GM12878 (cell line): ENCODE measurements at regions not wholly inside any gene's neighbourhood (a gene's known extent, or its start where the extent isn't known, plus 50 kb on each side); places are given as distances from the start of the nearest gene placed in this dataset.

Experiments used
- ATAC-seq: fragments of 200-7000 bp; cut with Tn5 transposase; 3 replicates; pipeline ENCODE4 v1.9.1; 2020; ENCODE audit warnings: mild to moderate bottlenecking, moderate library complexity
- BruUV-seq: library from RNA; stranded (reverse); fragments of 400-500 nt; replicated peaks from 2 replicates; lab custom pipeline; 2021; lab: Mats Ljungman, UMichigan
- CTCF ChIA-PET: fragments of 300-600 bp; sonication (Branson Sonifier 250); formaldehyde crosslinking; extraction: SDS; loops from one replicate; lab custom pipeline; 2021; ENCODE audit warnings: inconsistent platforms; lab: Yijun Ruan, JAX
- POLR2A ChIA-PET: fragments of 350-600 bp; formaldehyde crosslinking; extraction: SDS; loops from one replicate; lab custom pipeline; 2021; ENCODE audit warnings: inconsistent platforms; lab: Charles Lee
- RAD21 ChIA-PET: fragments of 300-600 bp; sonication (Branson Sonifier 250); formaldehyde crosslinking; loops from one replicate; lab custom pipeline; 2023; ENCODE audit warnings: antibody characterized with exemption; ENCODE audit not compliant: unreplicated experiment; lab: Charles Lee
- SMC1A ChIA-PET: fragments of 300-600 bp; sonication (Branson Sonifier 250); formaldehyde crosslinking; loops from one replicate; lab custom pipeline; 2023; ENCODE audit not compliant: unreplicated experiment, uncharacterized antibody; lab: Charles Lee
- DNase-seq: peaks from one replicate; pipeline ENCODE4 v3.0.0-alpha.2; 2011; ENCODE audit warnings: low read depth, low spot score
- FAIRE-seq: peaks from 3 replicates; lab custom pipeline; 2011; peaks lifted over from hg19 to GRCh38; lab: Jason Lieb, UNC
- H2AFZ ChIP-seq: 2 replicates; pipeline ENCODE4 v1.6.0; 2011; ENCODE audit warnings: low read depth, low read length, control low read depth; ENCODE audit not compliant: control insufficient read depth
- H3K27ac ChIP-seq: 2 replicates; pipeline ENCODE4 v1.5.1; 2011; ENCODE audit warnings: control low read depth; ENCODE audit not compliant: control insufficient read depth, insufficient read depth
- H3K27me3 ChIP-seq, 2 experiments: replicated peaks in 1 of 2; 2 replicates each; pipeline versions ENCODE4 v1.6.0 to v1.6.1; 2011; ENCODE audit warnings: low read length in 1 of 2; ENCODE audit not compliant: control insufficient read depth in 2 of 2, insufficient read depth in 2 of 2
- H3K36me3 ChIP-seq, 2 experiments: 2 replicates each; pipeline ENCODE4 v1.5.1; 2011; ENCODE audit warnings: low read length in 1 of 2; ENCODE audit not compliant: control insufficient read depth in 2 of 2, insufficient read depth in 2 of 2
- H3K4me1 ChIP-seq: 2 replicates; pipeline ENCODE4 v1.6.1; 2011; ENCODE audit warnings: mild to moderate bottlenecking, low read length, moderate library complexity, mixed read lengths; ENCODE audit not compliant: control insufficient read depth, insufficient read depth
- H3K4me2 ChIP-seq: 2 replicates; pipeline ENCODE4 v1.6.0; 2011; ENCODE audit warnings: control low read depth; ENCODE audit not compliant: control insufficient read depth, insufficient read depth
- H3K4me3 ChIP-seq: fragments of 200-600 bp; sonication (generic); 2 replicates; pipeline ENCODE4 v1.5.1; 2016
- H3K79me2 ChIP-seq: 2 replicates; pipeline ENCODE4 v1.6.0; 2011; ENCODE audit warnings: low read length; ENCODE audit not compliant: control insufficient read depth, insufficient read depth
- H3K9ac ChIP-seq: 2 replicates; pipeline ENCODE4 v1.8.0; 2011; ENCODE audit warnings: low read length, control low read depth, mixed read lengths; ENCODE audit not compliant: control insufficient read depth, insufficient read depth
- H3K9me3 ChIP-seq: replicated peaks from 3 replicates; pipeline ENCODE4 v1.5.1; 2011; ENCODE audit warnings: mild to moderate bottlenecking, low read length; ENCODE audit not compliant: control insufficient read depth, insufficient read depth
- H4K20me1 ChIP-seq: 2 replicates; pipeline ENCODE4 v1.6.0; 2011; ENCODE audit not compliant: control insufficient read depth, insufficient read depth
- CBFB ChIP-seq: IDR thresholded peaks from 2 replicates; pipeline ENCODE4 v1.6.1; 2016; ENCODE audit warnings: antibody characterized with exemption, low read depth
- CBX5 ChIP-seq: sonication (generic); IDR thresholded peaks from 2 replicates; pipeline ENCODE4 v1.6.1; 2016; ENCODE audit warnings: low read depth, moderate library complexity, mild to moderate bottlenecking, inconsistent platforms
- FOXK2 ChIP-seq: fragments of 450-650 bp; IDR thresholded peaks from 2 replicates; pipeline ENCODE4 v1.6.1; 2017; ENCODE audit warnings: mild to moderate bottlenecking, moderate library complexity
- HCFC1 ChIP-seq: fragments of 150-350 bp; IDR thresholded peaks from 2 replicates; pipeline ENCODE4 v1.6.1; 2014; ENCODE audit warnings: low read length
- HDAC2 ChIP-seq: fragments of 200-600 bp; sonication (generic); IDR thresholded peaks from 2 replicates; pipeline ENCODE4 v1.6.1; 2017
- MTA3 ChIP-seq: IDR thresholded peaks from 2 replicates; pipeline ENCODE4 v1.6.1; 2012; ENCODE audit warnings: low read length, inconsistent platforms, borderline replicate concordance
- NR2F1 ChIP-seq: fragments of 450-650 bp; conservative IDR thresholded peaks from 2 replicates; pipeline ENCODE4 v1.6.1; 2017; ENCODE audit warnings: mild to moderate bottlenecking
- RCOR1 ChIP-seq: conservative IDR thresholded peaks from 2 replicates; pipeline ENCODE4 v1.6.1; 2012; ENCODE audit warnings: low read depth, low read length, improper control_type of control experiment
- RELA ChIP-seq: fragments of 450-650 bp; IDR thresholded peaks from 2 replicates; pipeline ENCODE4 v1.8.0; 2014; ENCODE audit warnings: borderline replicate concordance; ENCODE audit not compliant: partially characterized antibody
- SIN3A ChIP-seq: IDR thresholded peaks from 2 replicates; pipeline ENCODE4 v1.6.1; 2012; ENCODE audit warnings: low read depth, low read length, improper control_type of control experiment
- SP1 ChIP-seq: IDR thresholded peaks from one replicate; pipeline ENCODE4 v1.6.1; 2011; ENCODE audit warnings: low read depth, low read length
- SUZ12 ChIP-seq: fragments of 200-600 bp; sonication (generic); IDR thresholded peaks from one replicate; pipeline ENCODE4 v1.6.1; 2018; ENCODE audit warnings: antibody characterized with exemption, mild to moderate bottlenecking; ENCODE audit not compliant: unreplicated experiment
- WGBS: methylation state at CpG from one replicate; pipeline ENCODE4 v1.1.6; 2016; ENCODE audit warnings: low lambda C conversion rate; ENCODE audit not compliant: insufficient replicate concordance, insufficient coverage; ENCODE audit errors: missing lambda C conversion rate; 5-methylcytosine and 5-hydroxymethylcytosine counted together
- in situ Hi-C: fragments of 300-500 bp; cut with MboI; formaldehyde crosslinking; loops from 9 replicates; pipeline ENCODE4 v1.14.3; 2018; ENCODE audit warnings: mixed read lengths
- intact Hi-C: fragments of 100-400 bp; cut with micrococcal nuclease; formaldehyde crosslinking; loops from one replicate; pipeline ENCODE4 v1.14.2; 2022; ENCODE audit not compliant: unreplicated experiment
- TF ChIP-seq, protein P1 (sequence below): fragments of 450-650 bp; IDR thresholded peaks from 2 replicates; pipeline ENCODE4 v1.6.1; 2017; ENCODE audit warnings: mild to moderate bottlenecking
- TF ChIP-seq, protein P2 (sequence below): IDR thresholded peaks from 2 replicates; pipeline ENCODE4 v1.6.1; 2011; ENCODE audit warnings: borderline replicate concordance, low read depth, mild to moderate bottlenecking, moderate library complexity, mixed read lengths, low read length; ENCODE audit not compliant: insufficient read depth; ENCODE audit errors: extremely low read length
- TF ChIP-seq, protein P3 (sequence below): fragments of 450-650 bp; IDR thresholded peaks from 2 replicates; pipeline ENCODE4 v1.6.1; 2016; ENCODE audit warnings: mild to moderate bottlenecking
- TF ChIP-seq, protein P4 (sequence below): fragments of 450-650 bp; IDR thresholded peaks from 2 replicates; pipeline ENCODE4 v1.6.1; 2017; ENCODE audit warnings: mild to moderate bottlenecking, low read depth, inconsistent platforms; ENCODE audit not compliant: poor library complexity, severe bottlenecking
- TF ChIP-seq, protein P5 (sequence below): fragments of 450-650 bp; IDR thresholded peaks from 2 replicates; pipeline ENCODE4 v1.6.1; 2017; ENCODE audit warnings: low read depth, mild to moderate bottlenecking, moderate library complexity

DNA sequence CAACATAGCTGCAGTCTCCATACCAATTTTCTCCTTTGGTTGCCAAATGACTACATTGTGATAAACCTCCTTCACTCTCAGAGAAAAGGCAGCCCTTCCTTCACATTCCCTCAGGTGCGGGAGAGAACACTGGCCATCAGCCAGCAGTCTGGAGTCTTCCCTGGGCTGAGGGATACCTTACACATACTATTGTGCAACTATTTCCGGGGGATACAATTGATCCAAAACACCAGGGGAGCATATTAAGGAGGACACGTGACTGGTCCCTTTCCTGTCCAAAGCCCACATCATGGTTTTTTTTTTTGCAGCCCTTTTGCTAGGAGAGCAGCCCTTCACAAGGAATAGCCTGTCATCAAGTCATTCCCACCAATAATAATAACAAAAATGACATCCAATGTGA lies 172.1 kb upstream of the ZRANB2 start:
- intact Hi-C loops = no loop called here
- FAIRE-seq = no peak
- TF ChIP-seq CBFB = no peak
- no peak for TF ChIP-seq MTA3
- TF ChIP-seq NR2F1 = no peak
- no peak for TF ChIP-seq FOXK2
- TF ChIP-seq, protein P1, sequence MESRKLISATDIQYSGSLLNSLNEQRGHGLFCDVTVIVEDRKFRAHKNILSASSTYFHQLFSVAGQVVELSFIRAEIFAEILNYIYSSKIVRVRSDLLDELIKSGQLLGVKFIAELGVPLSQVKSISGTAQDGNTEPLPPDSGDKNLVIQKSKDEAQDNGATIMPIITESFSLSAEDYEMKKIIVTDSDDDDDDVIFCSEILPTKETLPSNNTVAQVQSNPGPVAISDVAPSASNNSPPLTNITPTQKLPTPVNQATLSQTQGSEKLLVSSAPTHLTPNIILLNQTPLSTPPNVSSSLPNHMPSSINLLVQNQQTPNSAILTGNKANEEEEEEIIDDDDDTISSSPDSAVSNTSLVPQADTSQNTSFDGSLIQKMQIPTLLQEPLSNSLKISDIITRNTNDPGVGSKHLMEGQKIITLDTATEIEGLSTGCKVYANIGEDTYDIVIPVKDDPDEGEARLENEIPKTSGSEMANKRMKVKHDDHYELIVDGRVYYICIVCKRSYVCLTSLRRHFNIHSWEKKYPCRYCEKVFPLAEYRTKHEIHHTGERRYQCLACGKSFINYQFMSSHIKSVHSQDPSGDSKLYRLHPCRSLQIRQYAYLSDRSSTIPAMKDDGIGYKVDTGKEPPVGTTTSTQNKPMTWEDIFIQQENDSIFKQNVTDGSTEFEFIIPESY = no peak
- TF ChIP-seq SP1 = no peak
- no peak for TF ChIP-seq RELA
- no peak for TF ChIP-seq RCOR1
- TF ChIP-seq, protein P2, sequence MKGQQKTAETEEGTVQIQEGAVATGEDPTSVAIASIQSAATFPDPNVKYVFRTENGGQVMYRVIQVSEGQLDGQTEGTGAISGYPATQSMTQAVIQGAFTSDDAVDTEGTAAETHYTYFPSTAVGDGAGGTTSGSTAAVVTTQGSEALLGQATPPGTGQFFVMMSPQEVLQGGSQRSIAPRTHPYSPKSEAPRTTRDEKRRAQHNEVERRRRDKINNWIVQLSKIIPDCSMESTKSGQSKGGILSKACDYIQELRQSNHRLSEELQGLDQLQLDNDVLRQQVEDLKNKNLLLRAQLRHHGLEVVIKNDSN = no peak
- TF ChIP-seq, protein P3, sequence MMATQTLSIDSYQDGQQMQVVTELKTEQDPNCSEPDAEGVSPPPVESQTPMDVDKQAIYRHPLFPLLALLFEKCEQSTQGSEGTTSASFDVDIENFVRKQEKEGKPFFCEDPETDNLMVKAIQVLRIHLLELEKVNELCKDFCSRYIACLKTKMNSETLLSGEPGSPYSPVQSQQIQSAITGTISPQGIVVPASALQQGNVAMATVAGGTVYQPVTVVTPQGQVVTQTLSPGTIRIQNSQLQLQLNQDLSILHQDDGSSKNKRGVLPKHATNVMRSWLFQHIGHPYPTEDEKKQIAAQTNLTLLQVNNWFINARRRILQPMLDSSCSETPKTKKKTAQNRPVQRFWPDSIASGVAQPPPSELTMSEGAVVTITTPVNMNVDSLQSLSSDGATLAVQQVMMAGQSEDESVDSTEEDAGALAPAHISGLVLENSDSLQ = no peak
- TF ChIP-seq CBX5 = no peak
- no peak for TF ChIP-seq SIN3A
- TF ChIP-seq HCFC1 = no peak
- TF ChIP-seq HDAC2 = no peak
- no peak for TF ChIP-seq SUZ12
- TF ChIP-seq, protein P4, sequence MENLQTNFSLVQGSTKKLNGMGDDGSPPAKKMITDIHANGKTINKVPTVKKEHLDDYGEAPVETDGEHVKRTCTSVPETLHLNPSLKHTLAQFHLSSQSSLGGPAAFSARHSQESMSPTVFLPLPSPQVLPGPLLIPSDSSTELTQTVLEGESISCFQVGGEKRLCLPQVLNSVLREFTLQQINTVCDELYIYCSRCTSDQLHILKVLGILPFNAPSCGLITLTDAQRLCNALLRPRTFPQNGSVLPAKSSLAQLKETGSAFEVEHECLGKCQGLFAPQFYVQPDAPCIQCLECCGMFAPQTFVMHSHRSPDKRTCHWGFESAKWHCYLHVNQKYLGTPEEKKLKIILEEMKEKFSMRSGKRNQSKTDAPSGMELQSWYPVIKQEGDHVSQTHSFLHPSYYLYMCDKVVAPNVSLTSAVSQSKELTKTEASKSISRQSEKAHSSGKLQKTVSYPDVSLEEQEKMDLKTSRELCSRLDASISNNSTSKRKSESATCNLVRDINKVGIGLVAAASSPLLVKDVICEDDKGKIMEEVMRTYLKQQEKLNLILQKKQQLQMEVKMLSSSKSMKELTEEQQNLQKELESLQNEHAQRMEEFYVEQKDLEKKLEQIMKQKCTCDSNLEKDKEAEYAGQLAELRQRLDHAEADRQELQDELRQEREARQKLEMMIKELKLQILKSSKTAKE = no peak
- TF ChIP-seq, protein P5, sequence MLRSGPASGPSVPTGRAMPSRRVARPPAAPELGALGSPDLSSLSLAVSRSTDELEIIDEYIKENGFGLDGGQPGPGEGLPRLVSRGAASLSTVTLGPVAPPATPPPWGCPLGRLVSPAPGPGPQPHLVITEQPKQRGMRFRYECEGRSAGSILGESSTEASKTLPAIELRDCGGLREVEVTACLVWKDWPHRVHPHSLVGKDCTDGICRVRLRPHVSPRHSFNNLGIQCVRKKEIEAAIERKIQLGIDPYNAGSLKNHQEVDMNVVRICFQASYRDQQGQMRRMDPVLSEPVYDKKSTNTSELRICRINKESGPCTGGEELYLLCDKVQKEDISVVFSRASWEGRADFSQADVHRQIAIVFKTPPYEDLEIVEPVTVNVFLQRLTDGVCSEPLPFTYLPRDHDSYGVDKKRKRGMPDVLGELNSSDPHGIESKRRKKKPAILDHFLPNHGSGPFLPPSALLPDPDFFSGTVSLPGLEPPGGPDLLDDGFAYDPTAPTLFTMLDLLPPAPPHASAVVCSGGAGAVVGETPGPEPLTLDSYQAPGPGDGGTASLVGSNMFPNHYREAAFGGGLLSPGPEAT = no peak
- TF ChIP-seq, all 136 proteins: peak for 0
- Histone ChIP-seq H3K9me3 (no peaks in the 10 kb centered on the region), H3K36me3 (no peaks in the 10 kb centered on the region), H3K27ac (no peak overlapping the region), H3K79me2 (no peaks in the 10 kb centered on the region), H3K27me3 (no peaks in the 10 kb centered on the region), H3K4me1 (no peaks in the 10 kb centered on the region), H3K9ac (no peak overlapping the region), H2AFZ (no peak overlapping the region), H4K20me1 (no peaks in the 10 kb centered on the region), H3K4me3 (no peak overlapping the region), H3K4me2 (no peak overlapping the region)
- ChIA-PET RAD21 (no interaction called here), POLR2A (no interaction called here), SMC1A (no interaction called here), CTCF (no interaction called here)
- DNase-seq (no peak), ATAC-seq (no peak)
- 43% methylated on average over 3 of the region's 3 CpGs for WGBS
- in situ Hi-C loops = no loop called here
- no TSS peak for BruUV-seq
